Midbrain (tissue), 1 donor: ENCODE measurements at regions not wholly inside any gene's neighbourhood (a gene's known extent, or its start where the extent isn't known, plus 50 kb on each side); places are given as distances from the start of the nearest gene placed in this dataset.
"Not testable (repeated sequence)": the region's sequence is repeated elsewhere in the genome, so short reads cannot be mapped to it uniquely, and the experiment has no call there.

Experiments
- DNase-seq: peaks from one replicate; lab custom pipeline; 2025; lab: John Stamatoyannopoulos, UW

DNA sequence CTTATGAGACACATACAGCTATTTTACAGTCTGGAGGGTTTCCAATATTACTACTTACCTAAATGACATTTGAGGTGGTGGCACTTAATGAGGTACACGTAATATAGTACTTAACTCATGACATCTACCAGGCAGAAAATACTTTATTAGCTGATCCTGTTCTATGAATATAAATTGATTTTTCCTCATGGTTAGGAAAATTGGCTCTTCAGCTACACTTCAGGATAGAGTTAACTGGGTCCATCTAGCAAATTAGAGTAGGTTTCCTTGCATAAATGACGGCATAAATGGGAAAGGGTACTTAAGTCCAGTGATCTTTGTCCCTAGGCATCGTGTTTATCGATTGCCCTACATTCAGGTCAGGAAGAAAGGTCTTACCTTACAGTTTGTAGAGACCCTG, 988.8 kb upstream of the TMPRSS15 start:
- no peak for DNase-seq

- no peak for DNase-seq
Measured at GRCh38 chr21:19400223-19400770, 996.7 kb upstream of the TMPRSS15 start.

DNA sequence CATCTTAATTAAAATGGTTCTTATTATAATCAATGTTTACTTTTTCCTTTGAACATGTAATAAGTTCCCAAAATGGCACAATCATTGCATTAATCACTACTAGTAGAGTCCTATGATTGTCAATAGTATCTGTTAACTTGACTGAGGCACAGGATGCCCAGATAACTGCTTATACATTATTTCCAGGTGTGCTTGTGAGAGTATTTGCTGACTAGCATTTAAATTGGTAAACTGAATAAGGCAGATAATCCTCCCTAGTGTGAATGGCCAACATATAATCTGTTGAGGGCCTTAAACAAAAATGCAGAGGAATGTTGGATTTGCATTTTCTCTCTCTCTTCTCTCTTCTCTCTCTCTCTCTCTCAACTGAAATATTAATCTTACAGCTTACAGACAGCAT, 999.3 kb upstream of the TMPRSS15 start:
- no peak for DNase-seq

GRCh38 chr21:19405326-19405725, 1001.7 kb upstream of the TMPRSS15 start:
- DNase-seq, result no peak

DNA sequence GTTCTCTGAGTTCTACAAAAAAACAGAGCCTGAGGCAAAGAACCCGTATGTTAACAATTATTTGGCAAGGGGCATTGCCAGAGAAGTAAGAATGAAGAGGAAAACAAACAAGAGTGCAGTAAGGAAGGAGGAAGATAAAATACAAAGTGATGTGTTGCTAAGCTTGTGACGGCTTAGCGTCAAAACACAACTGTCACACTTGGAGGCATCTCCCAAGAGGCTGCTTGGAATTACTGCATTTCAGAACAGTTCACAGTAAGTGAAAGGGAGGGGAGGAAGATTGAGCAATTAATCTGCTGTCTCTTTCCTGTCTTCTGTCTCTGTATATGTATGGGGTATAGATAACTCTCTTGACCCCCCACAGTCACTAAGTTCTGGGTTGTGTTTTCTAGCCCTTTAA, 1017.0 kb upstream of the TMPRSS15 start:
- DNase-seq, result no peak

DNA sequence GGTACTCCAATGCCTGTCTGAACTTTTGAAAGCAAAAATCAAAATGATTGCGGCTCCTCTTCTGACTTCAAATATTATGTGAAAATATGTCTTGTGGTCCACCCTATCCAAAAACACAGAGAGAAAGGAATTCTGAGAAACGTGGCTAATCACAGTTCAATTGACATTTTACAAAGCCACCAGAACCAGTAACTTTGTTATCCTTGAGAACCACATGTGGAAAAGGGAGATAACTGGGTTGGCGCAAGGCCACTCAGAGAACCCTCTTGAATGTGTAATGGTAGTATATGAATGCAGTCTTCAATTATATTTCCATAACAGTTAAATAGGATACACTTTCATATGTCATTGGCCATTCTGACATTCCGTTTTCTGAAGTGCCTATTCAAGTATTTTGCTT, 1030.0 kb upstream of the TMPRSS15 start:
- no peak for DNase-seq

DNA sequence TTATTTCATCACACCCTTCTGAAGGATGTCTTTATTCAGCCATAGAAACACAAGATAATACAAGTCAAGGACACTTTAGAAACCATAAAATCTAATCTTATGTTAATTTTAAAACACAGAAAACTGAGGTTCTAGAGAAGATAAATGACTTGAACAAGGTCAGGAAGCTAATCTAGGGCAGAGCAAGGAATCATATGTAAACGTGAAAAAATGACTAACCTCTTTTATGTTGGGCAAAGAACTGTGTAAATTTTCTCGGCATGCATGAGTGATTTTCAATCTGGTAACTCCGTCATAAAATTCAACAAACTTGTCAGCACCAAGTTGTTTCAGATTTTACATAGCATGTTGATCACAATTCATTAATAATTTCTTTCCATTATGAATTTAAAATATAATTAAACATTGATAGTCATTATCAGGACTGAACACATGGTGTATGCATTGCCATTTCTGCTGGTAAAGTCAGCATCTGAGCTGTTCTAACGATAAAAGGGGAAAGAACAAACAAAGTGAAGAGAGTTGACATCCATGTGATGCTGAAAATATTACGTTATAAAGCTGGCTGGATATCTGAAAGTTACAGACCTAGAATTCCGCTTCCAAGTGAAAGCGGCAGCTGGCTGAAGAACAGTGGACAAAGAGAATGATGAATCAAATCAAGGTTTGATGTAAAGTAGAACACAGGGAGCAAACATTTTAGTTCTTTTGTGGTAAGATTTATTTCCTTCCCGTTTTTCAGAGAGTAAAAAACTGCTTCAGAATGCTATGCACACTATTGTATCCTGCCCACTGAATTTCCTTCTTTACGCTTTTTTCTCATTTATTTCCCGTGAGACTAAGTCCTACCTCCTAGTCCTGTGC, 1037.4 kb upstream of the TMPRSS15 start:
- DNase-seq, result no peak

DNA sequence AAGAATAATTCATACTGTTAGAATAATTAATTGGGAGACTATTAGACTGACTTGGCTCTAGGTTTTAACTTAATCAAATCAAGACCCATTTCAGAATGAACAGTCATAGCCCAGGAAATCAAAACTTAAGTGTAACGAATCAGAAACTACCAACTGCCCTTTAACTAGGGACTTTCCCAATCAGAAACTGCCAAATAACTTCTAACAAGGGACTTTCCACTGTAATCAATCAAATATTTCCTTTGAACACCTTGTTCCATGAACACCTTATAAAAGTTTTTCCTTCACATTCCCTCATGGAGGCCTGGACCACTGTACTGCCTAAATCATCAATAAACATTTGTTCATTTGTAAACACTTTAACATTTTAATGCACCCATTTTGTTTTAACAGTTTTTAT, 1054.7 kb upstream of the TMPRSS15 start:
- DNase-seq, result no peak

- DNase-seq, result no peak
Measured at GRCh38 chr21:19461481-19462205, 1058.1 kb upstream of the TMPRSS15 start.

DNA sequence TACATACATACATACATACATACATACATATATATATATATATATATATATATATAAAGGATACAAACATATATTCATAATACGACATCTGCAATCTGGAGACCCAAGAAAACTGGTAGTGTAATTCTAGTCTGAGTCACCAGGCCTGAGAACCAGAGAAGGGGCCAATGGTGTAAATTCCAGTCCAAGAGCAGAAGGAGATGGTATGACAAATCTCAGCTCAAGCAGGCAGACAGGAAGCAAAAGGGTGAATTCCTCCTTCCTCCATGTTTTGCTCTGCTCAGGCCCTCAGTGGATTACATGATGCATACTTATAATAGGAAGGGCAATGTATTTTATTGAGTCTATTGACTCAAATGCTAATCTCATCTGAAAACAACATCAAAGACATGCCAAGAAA, 1060.4 kb upstream of the TMPRSS15 start:
- DNase-seq, result no peak

GRCh38 chr21:19468991-19469715, 1065.6 kb upstream of the TMPRSS15 start:
- no peak for DNase-seq

DNA sequence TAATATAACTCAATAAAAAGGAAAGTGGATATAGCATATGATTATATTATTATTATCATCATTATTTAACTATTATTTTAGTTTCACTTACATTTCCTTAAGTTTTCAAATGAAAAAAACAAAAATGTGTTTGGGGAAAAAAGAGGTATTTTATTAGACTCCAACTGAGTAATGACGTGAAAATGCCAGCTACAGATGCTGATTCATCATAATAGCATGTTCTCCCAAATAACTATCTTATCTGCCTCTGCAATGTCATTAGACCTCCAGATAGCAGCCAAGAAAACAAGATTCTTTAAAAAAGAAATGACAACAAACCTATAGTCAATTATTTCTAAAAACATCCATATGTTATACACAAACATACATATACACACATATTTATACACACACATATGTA, 1071.9 kb upstream of the TMPRSS15 start:
- no peak for DNase-seq

- no peak for DNase-seq
Measured at GRCh38 chr21:19489930-19490329, 1086.3 kb upstream of the TMPRSS15 start.

- DNase-seq, result no peak
Measured at GRCh38 chr21:19490481-19490880, 1086.9 kb upstream of the TMPRSS15 start.

GRCh38 chr21:19493437-19494241, 1090.1 kb upstream of the TMPRSS15 start:
- not testable (repeated sequence) for DNase-seq

GRCh38 chr21:19501115-19501514, 1097.5 kb upstream of the TMPRSS15 start:
- no peak for DNase-seq

DNA sequence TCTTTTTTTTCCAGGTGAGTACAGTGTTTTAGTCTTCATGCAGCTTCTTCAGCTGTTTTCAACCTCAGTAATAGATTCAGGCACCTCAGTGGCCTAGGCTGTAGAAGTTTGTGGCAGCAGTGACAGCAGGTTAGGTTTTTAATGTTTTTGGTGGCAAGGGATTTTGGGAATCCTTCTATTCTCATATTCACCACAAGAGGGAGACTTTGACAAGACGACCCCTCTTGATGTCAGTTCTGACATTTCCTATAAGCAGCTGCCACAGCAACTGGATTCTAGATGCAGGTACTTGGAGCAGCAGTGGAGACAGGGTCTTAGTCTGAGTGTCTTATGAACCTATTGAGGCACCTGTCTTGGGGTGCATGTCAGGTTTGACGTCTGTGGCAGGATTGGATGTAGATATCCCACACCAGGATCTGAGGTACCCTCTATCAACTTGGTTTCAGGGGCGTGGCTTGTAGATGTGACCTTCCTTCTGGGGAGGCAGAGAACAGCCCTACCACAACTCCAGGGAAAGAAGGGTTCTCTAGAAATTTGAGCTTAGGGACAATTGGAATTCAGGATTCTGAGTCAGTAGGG, 1104.2 kb upstream of the TMPRSS15 start:
- DNase-seq, result no peak

GRCh38 chr21:19508442-19508841, 1104.9 kb upstream of the TMPRSS15 start:
- DNase-seq, result no peak

- no peak for DNase-seq
Measured at GRCh38 chr21:19508844-19509243, 1105.3 kb upstream of the TMPRSS15 start.

- no peak for DNase-seq
Measured at GRCh38 chr21:19510057-19510456, 1106.5 kb upstream of the TMPRSS15 start.

- DNase-seq, result no peak
Measured at GRCh38 chr21:19510653-19511052, 1107.1 kb upstream of the TMPRSS15 start.
